GM19239 (cell line): ENCODE measurements at regions not wholly inside any gene's neighbourhood (a gene's known extent, or its start where the extent isn't known, plus 50 kb on each side); places are given as distances from the start of the nearest gene placed in this dataset.
"Not testable (repeated sequence)": the region's sequence is repeated elsewhere in the genome, so short reads cannot be mapped to it uniquely, and the experiment has no call there.

Source experiments
- DNase-seq: peaks from one replicate; pipeline ENCODE4 v3.0.0; 2011; ENCODE audit warnings: low spot score; ENCODE audit not compliant: insufficient read length
- FAIRE-seq: peaks from 2 replicates; lab custom pipeline; 2011; peaks lifted over from hg19 to GRCh38; lab: Jason Lieb, UNC

DNA sequence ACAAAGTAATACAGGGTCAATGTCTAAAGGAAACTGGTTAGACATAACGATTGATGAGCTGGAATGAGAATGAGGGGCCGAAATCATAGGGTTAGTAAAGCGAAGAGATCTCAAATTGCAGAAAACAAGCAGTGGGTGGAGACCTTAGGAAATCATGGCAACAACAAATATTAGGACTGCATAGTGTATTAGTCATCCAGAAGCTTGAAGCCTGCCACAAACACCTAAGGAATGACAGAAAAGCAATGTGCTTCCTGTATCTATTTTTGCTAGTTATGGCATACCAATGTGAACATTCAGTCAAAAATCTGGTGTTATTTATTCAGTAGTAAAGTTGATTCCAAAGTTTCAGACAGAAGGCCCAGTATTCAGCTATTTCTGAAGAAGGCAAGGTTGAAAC lies 410.9 kb upstream of the CT83 start:
- FAIRE-seq (no peak), DNase-seq (no peak)

DNA sequence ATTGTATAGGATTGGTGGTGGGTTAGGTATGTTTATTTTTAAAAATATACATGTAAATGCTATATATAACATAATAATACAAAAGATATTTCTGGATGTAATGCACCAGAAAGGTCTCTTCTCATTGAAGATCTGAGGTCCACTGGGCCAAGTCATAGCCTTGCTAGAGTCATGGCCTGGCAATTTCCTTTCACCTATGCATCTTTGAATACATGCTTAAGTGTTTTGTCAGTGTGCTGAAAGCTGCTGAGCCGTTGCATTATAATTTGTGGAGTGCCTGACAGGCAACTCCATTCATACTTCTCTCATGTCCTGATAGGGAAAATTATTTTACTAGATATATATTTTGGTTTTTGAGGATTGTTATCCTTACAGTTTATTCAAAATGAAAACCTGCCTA lies 410.2 kb upstream of the CT83 start:
- no peak for FAIRE-seq
- DNase-seq: no peak

DNA sequence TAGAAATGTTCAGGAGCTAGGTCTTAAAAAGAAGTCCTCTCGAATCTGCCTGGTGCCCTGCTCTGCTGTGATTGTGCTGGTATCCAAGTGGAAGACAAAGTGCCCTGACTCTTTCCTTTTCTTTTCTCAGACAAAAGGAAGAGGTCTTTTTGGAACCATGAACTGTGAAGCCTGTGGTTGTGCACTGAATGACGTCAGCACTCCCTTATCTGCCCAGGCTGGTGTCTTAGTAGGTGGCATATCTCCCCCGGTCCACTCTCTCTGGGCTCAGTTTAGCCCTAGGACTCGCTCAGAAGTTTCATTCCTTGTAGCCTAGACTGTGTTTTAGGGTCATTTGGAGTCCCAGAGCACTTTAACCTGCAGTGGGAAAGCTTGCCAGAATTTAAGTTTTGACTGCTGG lies 400.3 kb upstream of the CT83 start:
- DNase-seq (no peak), FAIRE-seq (no peak)

DNA sequence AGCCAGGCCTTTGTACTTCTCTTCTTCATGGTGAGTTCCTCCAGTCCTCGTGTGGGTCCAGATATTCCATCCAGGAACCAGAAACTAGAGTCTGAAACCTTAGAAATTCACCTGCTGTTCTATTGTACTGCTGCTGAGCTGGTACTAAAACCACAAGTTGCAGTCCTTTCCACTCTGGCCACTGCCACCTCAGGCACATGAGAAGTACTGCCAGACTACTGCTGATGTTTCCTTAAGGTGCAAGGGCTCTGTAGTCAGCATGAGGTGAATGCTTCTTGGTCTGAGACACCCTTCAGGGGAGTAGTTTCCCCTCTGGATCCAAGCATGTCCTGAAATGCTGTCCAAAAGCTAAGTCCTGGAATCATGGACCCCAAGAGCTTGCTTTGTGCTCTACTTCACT lies 399.6 kb upstream of the CT83 start:
- DNase-seq: no peak
- FAIRE-seq: no peak

DNA sequence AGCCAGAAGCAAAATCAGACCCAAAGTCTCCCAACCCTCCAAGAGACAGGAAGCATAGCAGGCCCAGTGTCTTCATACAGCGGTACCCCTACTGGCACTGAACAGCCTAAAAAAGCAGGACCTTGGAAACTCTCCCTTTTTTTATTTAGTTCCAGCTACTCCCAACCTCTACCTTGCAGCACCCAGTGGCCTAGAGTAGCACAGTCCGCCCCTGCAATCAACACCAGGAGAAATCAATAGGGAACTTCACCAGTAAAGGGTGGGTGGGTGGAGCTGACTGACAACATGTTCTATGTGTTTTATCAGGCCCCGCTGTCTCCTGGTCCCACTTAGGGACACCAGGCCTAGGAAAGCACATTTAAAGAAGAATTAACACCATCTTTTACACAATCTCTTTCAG lies 378.5 kb upstream of the CT83 start:
- DNase-seq (no peak), FAIRE-seq (no peak)

DNA sequence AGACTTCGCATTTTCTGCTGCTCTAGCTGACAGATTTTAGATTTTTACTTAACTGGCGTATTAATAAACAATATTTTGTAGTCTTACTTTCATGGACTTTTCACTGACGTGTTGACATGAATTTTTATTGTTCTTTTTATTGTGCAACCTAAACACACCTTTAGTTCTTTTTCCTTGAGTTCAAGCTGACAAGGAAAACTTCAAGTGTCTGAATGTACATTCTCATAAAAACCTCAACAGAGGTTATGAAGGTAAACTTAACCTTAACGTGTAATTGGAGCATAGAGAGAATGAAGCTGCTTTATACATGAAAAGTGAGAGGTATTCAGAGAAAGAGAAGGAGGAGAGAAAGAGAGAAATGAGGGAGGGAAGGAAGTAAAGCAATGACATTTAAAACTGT lies 364.3 kb upstream of the CT83 start:
- DNase-seq (no peak), FAIRE-seq (no peak)

DNA sequence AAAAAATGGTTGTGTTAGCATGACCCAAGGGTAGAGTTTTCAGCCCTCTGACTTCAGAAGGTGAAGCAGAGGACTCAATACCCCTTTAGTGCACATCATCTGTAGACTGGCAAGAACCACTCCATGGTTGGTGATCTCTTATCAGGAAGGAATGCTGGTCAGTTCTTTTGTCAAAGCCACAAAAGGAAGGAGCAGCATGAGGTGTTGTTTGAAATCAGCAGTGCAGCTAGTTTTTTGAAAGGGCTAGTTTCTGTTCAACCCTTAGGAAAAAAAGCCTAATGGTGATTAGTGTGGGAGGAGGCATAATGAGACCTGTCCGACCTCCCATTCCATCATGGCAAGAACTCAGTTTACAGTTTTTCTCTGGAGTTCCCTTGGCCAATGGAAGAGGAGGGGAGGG lies 362.0 kb upstream of the CT83 start:
- DNase-seq: no peak
- FAIRE-seq: no peak

DNA sequence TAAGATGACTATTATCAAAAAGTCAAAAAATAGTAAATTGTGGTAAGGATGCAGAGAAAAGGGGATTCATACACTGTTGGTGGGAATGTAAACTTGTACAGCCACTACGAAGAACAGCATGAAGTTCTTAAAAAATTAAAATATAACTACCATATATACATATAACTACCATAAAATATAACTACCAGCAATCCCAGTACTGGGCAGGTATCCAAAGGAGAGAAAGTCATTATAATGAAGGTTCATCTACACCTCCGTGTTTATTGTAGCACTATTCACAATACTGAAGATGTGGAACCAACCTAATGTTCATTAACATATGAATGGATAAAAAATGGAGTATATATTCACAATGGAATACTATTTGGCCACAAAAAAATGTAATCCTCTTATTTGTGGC lies 360.9 kb upstream of the CT83 start:
- DNase-seq (no peak), FAIRE-seq (no peak)

DNA sequence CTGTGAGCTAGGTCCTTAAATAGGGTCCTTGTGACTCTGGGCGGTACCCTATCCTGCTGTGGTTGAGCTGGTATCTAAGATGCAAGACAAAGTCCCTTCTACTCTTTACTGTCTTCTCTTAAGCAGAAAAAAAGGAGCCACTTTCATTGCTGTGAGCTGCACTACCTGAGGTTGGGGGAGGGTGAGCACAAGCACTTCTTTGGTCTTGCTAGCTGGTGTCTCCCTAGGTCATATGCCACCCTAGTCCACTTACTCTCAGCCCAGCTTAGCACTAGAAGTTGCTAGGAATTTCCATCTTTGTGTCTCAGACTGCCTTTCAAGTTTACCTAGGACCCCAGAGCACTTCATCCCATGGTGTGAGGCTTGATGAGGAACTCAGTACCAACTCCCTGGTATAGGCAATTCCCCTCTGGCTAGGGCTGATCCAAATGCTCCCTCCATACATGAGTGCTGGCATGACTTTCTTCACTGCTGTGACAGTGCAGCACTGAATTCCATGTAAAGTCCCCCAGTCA lies 343.6 kb upstream of the CT83 start:
- no peak for DNase-seq
- no peak for FAIRE-seq

DNA sequence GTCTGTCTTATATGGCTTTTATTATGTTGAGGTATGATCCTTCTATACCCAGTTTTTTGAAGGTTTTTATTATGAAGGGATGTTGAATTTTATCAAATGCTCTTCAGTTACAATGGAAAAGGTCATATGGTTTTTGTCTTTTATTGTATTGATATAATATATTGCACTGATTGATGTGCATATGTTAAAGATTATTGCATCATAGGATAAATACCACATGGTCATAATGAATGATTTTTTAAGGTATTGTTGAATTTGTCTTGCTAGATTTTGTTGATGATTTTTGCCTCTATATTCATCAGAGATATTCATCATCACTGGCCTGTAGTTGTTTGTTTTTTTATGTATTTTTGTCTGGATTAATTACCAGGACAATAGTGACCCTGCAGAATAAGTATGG lies 339.2 kb upstream of the CT83 start:
- DNase-seq: no peak
- peak; percentile 26 for FAIRE-seq

DNA sequence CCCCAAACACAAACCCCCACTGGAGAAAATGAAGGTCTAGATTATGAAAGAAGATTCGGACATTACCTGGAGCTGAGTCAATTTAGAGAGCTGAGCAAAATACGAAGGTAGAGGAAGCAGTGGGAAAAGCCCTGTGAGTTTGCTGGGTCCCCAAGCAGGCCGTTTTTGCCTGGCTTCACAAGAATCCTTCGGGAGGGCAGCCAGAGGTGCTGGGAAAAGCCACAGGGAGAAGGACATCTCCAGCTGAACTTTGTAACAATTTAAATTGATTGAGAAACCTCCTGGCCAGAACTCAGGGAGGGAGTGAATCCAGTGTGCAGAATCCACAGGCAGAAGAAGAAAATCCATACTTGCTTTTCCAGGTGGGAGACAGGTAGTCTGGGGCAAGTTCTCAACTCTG lies 319.1 kb upstream of the CT83 start:
- FAIRE-seq: no peak

DNA sequence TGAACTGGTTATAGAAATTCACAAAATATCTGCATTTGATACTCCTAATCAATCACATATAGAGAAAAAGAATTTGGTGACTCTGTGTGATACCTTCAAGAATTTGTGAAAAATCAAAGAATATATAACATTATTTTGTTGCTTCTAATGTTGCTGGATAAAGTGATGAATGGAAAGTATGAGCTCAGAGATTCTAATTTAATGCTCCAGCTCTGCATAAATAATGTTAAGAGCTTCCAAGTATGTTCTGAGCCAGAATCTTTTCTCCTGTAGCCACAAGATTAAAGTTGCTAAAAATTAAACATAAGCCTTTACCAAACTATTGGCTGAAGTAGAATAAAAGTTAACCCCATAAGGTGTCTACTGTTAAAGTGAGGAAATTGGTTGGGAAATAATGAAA lies 294.7 kb upstream of the CT83 start:
- DNase-seq: no peak
- FAIRE-seq: no peak

More for the DNA sequence above, 319.1 kb upstream of the CT83 start:
- no peak for DNase-seq

DNA sequence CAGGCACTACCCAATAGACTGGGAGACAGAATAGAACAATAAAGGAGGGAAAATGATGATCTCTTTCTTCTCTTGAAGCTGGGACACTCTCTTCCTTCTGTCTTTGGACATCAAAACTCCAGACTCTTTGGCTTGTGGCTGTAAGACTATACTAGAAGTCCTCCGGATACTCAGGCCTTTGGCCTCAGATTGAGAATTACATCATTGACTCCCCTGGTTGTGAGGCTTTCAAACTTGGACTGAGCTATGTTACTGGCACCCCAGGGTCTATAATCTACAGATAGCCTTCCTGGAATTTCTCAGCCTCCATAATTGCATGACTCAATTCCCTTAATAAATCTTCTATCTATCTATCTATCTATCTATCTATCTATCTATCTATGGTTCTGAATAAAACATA lies 294.2 kb upstream of the CT83 start:
- no peak for DNase-seq
- FAIRE-seq: no peak

DNA sequence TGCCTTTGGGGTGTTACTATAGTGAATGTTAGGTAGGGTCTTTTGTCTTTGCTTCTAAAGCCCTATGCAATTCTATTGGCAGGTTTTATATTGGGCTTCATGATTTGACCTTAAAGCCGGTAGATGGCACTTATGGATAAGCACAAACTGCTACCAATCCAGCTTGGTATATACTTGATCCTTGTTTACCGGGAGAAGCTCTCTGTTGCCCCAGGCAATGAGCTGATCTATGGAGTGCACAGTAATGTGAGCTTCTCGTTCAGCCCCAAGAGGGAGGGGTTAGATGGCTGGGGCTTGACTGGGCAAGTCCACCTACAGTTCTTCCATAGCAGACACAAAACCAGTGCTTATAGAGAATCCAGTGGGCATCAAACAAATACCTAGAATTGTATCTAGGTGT lies 287.2 kb upstream of the CT83 start:
- FAIRE-seq: no peak
- DNase-seq: no peak

DNA sequence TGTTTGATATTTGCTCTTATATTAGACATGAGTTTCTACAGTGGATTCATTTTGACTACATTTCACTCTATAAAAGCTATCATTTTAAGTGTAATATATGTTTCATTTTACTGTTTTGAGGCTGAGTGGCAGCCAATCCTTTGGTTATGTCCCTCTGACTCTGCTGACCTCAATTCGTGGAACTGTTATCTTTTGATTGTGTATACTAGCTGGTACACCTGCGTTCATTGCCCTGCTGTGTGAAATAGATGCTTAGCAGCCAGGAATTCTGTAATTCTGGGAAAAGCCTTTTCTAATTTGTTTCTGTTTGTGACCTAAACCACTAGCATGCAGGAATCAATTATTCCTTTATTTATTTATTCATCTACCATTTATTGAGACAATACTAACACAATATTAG lies 269.4 kb upstream of the CT83 start:
- DNase-seq (no peak), FAIRE-seq (no peak)

DNA sequence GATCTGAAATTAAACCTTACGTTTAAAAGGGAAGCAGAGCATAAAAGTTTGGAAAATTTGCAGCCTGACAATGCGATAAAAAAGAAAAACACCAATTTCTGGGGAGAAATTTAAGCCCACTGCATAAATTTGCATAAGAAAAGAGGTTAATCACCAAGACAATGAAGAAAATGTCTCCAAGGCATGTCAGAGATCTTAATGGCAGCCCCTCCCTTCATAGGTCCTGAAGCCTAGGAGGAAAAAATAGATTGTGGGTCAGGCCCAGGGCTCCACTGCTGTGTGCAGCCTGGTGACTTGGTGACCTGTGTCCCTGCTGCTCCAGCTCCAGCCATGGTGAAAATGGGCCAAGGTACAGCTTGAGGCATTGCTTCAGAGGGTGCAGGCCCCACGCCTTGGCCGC lies 264.0 kb upstream of the CT83 start:
- no peak for DNase-seq
- no peak for FAIRE-seq

DNA sequence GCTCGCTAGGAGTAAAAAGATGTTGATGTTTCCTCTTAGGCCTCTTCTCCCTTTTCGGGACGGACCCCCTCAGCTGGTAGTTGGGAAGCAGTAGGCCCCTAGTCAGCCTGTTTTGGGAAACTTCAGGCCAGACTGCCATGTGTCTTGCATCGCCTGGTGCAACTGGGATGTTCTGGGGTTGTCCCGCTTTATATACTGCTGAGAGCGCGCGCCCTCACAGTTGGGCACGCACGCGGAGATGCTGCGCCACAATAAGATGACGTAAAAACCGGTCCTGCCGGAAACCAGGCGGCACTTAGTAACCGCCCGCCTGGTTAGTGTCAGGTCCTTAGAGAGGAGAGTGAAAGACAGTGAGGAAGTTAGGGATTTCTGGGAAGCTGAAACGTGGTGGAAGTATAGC lies 231.3 kb upstream of the CT83 start:
- FAIRE-seq (no peak), DNase-seq (no peak)

DNA sequence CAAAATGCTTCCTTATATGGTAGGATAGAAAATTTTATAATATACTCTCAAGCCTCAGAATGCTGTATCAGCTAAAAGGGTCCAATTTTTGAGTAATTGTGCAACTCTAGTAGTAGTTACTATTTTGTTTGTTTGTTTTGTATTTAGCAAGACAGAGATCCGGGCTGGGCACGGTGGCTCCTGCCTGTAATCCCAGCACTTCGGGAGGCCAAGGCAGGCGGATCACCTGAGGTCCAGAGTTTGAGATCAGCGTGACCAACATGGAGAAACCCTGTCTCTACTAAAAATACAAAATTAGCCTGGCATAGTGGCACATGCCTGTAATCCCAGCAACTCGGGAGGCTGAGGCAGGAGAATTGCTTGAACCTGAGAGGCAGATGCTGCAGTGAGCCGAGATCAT lies 216.8 kb upstream of the CT83 start:
- DNase-seq, FAIRE-seq: not testable (repeated sequence)

DNA sequence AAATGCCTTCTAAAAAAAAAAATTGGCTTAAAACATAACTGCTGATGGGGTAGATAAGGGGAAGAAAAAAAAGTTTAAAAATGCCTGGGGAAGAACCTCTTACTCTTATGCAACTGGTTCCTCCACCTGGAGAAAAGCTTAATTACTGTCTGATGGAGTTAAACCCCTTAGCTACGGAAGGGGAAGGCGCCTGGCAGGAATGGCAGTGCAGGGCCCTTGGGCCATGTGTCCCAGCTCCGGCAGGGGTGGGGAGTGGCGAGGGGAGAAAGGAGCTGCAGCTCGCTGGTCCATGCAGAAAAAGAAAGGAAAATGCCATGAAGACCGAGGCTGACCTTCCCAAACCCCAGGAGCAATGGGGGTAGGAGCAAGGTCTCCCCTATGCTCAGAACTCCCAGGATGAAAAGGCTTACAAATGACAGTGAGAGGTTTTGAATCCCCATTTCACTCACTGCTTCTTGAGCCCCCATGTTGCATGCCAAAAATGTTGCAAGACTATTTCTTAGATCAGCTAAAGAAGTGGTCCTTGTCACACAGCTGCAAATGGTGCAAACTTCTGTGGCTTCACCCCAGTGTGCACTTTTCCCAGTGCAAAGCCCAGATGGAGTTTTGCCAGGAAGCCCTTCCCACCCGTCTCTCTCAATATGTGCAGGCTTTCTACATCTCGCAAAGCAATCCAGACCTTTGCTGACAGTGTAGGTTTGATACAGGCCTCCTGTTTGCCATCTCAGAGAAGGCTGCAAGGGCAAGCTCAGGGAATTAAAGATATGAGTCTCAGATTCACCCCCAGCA lies 204.8 kb upstream of the CT83 start:
- no peak for DNase-seq
- no peak for FAIRE-seq

DNA sequence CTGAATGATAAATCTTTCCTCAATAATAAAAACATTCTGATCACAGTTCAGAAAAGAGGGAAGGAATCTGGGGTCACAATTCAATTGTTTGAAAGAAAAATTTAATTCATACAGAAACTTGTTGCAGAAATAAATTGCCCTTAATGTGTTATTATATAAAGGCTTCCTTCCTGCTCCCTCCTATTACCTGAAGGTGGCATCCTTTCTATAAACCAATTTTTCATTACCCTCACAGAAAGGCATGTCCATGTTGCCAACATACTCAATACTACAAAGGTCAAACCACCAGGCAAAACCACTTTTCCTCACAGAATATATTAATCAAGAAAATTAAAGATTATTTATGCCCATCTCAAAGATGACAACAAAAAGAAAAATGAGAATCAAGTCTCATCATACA lies 194.3 kb upstream of the CT83 start:
- DNase-seq (no peak), FAIRE-seq (no peak)

DNA sequence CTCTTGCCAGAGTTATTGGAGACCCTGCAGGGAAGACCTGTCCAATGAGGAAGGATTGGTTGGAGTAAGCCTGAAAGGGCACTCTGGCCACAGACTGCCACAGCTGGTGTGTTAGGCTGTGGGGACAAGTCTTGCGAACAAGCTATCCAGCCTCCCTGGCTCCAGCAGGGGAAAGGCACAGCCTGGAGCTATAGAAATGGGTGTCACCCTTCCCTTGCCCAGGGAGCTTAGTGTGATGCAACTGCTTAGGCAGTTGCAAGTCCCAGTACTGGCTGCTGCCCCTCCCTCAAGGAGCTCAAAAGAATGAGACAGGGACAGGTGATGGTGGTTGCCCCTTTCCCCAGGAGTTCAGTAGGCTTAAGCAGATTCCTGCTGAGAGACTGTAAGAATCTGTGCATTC lies 165.7 kb upstream of the CT83 start:
- FAIRE-seq: no peak
- no peak for DNase-seq

DNA sequence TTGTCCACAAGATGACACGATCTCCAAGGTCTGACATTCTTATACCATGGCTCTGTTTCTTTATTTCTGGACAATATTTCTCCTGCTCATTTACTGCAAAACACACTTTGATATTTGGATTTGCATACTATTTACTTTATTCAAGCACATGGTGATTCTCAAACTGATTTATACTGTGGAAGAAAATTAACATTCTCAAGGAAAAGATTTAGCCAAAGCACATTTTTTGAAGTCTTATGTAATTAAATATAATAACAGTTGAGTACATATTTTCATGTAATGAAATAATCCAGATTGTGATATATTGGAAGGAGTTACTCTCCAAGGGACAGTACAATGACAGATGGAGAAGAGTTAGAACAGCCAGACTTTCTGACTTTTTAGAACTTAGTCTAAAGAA lies 155.8 kb upstream of the CT83 start:
- no peak for DNase-seq
- no peak for FAIRE-seq
